ENCODE measurements at regions not wholly inside any gene's neighbourhood (a gene's known extent, or its start where the extent isn't known, plus 50 kb on each side); places are given as distances from the start of the nearest gene placed in this dataset.
A peak's percentile ranks its signal among the peaks of the same experiment; 100 is the strongest.
"Not testable (repeated sequence)": the region's sequence is repeated elsewhere in the genome, so short reads cannot be mapped to it uniquely, and the experiment has no call there.

- no peak for FAIRE-seq
- DNase-seq (ENCODE audit: insufficient read length, low spot score): no peak
These were observed 110.3 kb downstream of the ZNF648 start for GRCh38 chr1:181951213-181951612.

GRCh38 chr1:181949500-181949899 lies 112.0 kb downstream of the ZNF648 start:
- no peak for FAIRE-seq
- DNase-seq (ENCODE audit: insufficient read length, low spot score): no peak

GRCh38 chr1:181948372-181948771 lies 113.1 kb downstream of the ZNF648 start:
- FAIRE-seq: no peak
- DNase-seq (ENCODE audit: insufficient read length, low spot score): no peak

GRCh38 chr1:181947441-181947840 lies 114.1 kb downstream of the ZNF648 start:
- DNase-seq (ENCODE audit: insufficient read length, low spot score): no peak
- FAIRE-seq: no peak

GRCh38 chr1:181936768-181937581 lies 124.5 kb downstream of the ZNF648 start:
- peak; percentile 99 for FAIRE-seq
- peak; percentile 53 for DNase-seq (ENCODE audit: insufficient read length, low spot score)

- peak; percentile 4 for DNase-seq (ENCODE audit: insufficient read length, low spot score)
- FAIRE-seq: no peak
These were observed 125.2 kb downstream of the ZNF648 start for GRCh38 chr1:181936269-181936668.

- FAIRE-seq: no peak
These were observed 129.6 kb downstream of the ZNF648 start for GRCh38 chr1:181931873-181932272.

GRCh38 chr1:181930187-181930586 lies 131.3 kb downstream of the ZNF648 start:
- FAIRE-seq: no peak

More at GRCh38 chr1:181931873-181932272, 129.6 kb downstream of the ZNF648 start:
- no peak for DNase-seq (ENCODE audit: insufficient read length, low spot score)

GRCh38 chr1:181926697-181927096 lies 134.8 kb downstream of the ZNF648 start:
- no peak for DNase-seq (ENCODE audit: insufficient read length, low spot score)
- no peak for FAIRE-seq

More at GRCh38 chr1:181930187-181930586, 131.3 kb downstream of the ZNF648 start:
- DNase-seq (ENCODE audit: insufficient read length, low spot score): no peak

GRCh38 chr1:181924034-181924433 lies 137.5 kb downstream of the ZNF648 start:
- not testable (repeated sequence) for DNase-seq (ENCODE audit: insufficient read length, low spot score); FAIRE-seq

- FAIRE-seq (no peak), DNase-seq (ENCODE audit: insufficient read length, low spot score) (no peak)
These were observed 142.0 kb downstream of the ZNF648 start for GRCh38 chr1:181919542-181919941.

- FAIRE-seq (no peak), DNase-seq (ENCODE audit: insufficient read length, low spot score) (no peak)
These were observed 142.5 kb downstream of the ZNF648 start for GRCh38 chr1:181918880-181919525.

GRCh38 chr1:181911715-181912114 lies 149.8 kb downstream of the ZNF648 start:
- DNase-seq (ENCODE audit: insufficient read length, low spot score) (no peak), FAIRE-seq (no peak)

GRCh38 chr1:181910905-181911304 lies 150.6 kb downstream of the ZNF648 start:
- no peak for FAIRE-seq
- no peak for DNase-seq (ENCODE audit: insufficient read length, low spot score)

GRCh38 chr1:181909010-181909409 lies 152.5 kb downstream of the ZNF648 start:
- FAIRE-seq (no peak), DNase-seq (ENCODE audit: insufficient read length, low spot score) (no peak)

GRCh38 chr1:181906631-181907030 lies 154.9 kb downstream of the ZNF648 start:
- FAIRE-seq (no peak), DNase-seq (ENCODE audit: insufficient read length, low spot score) (no peak)

GRCh38 chr1:181905944-181906597 lies 155.4 kb downstream of the ZNF648 start:
- no peak for FAIRE-seq
- no peak for DNase-seq (ENCODE audit: insufficient read length, low spot score)

- FAIRE-seq: no peak
- DNase-seq (ENCODE audit: insufficient read length, low spot score): no peak
These were observed 162.7 kb downstream of the ZNF648 start for GRCh38 chr1:181898773-181899172.

GRCh38 chr1:181896824-181897223 lies 164.7 kb downstream of the ZNF648 start:
- no peak for FAIRE-seq

GRCh38 chr1:181894439-181894859 lies 167.1 kb downstream of the ZNF648 start:
- no peak for DNase-seq (ENCODE audit: insufficient read length, low spot score)
- FAIRE-seq: no peak

More at GRCh38 chr1:181896824-181897223, 164.7 kb downstream of the ZNF648 start:
- no peak for DNase-seq (ENCODE audit: insufficient read length, low spot score)

GRCh38 chr1:181893937-181894336 lies 167.6 kb downstream of the ZNF648 start:
- DNase-seq (ENCODE audit: insufficient read length, low spot score): no peak
- FAIRE-seq: no peak

All from GM19239 (cell line).